WTC11 (cell line): ENCODE measurements at regions not wholly inside any gene's neighbourhood (a gene's known extent, or its start where the extent isn't known, plus 50 kb on each side); places are given as distances from the start of the nearest gene placed in this dataset.

Experiments
- ATF2 ChIP-seq: sonication (generic); formaldehyde crosslinking; IDR thresholded peaks from 2 replicates; pipeline ENCODE4 v1.8.1; 2022; ENCODE audit warnings: low read depth, missing genetic modification reagents, borderline replicate concordance
- CTCF ChIP-seq: fragments of 200-600 bp; IDR thresholded peaks from 2 replicates; pipeline ENCODE4 v1.8.0; 2022; ENCODE audit warnings: antibody characterized with exemption
- E2F5 ChIP-seq: sonication (generic); formaldehyde crosslinking; IDR thresholded peaks from 2 replicates; pipeline ENCODE4 v1.8.1; 2022; ENCODE audit warnings: mild to moderate bottlenecking, moderate library complexity, missing genetic modification reagents
- ELF4 ChIP-seq: sonication (generic); formaldehyde crosslinking; IDR thresholded peaks from 2 replicates; pipeline ENCODE4 v1.8.1; 2022; ENCODE audit warnings: low read depth, mild to moderate bottlenecking, moderate library complexity, missing genetic modification reagents
- IRF2 ChIP-seq: sonication (generic); formaldehyde crosslinking; IDR thresholded peaks from 2 replicates; pipeline ENCODE4 v1.8.0; 2022; ENCODE audit warnings: low read depth, missing genetic modification reagents, borderline replicate concordance
- TCF7 ChIP-seq: sonication (generic); formaldehyde crosslinking; IDR thresholded peaks from 2 replicates; pipeline ENCODE4 v1.8.0; 2022; ENCODE audit warnings: mild to moderate bottlenecking, low read depth, missing genetic modification reagents, moderate library complexity
- TP53 ChIP-seq: sonication (generic); formaldehyde crosslinking; IDR thresholded peaks from 2 replicates; pipeline ENCODE4 v1.8.1; 2023; ENCODE audit warnings: mild to moderate bottlenecking, missing genetic modification reagents
- ZBTB43 ChIP-seq: sonication (generic); formaldehyde crosslinking; IDR thresholded peaks from 2 replicates; pipeline ENCODE4 v1.8.1; 2023; ENCODE audit warnings: mild to moderate bottlenecking, missing genetic modification reagents
- ZNF121 ChIP-seq: sonication (generic); formaldehyde crosslinking; IDR thresholded peaks from 2 replicates; pipeline ENCODE4 v1.8.0; 2023; ENCODE audit warnings: missing genetic modification reagents
- ZNF416 ChIP-seq: fragments of 250-450 bp; sonication (Bioruptor Pico); IDR thresholded peaks from 2 replicates; pipeline ENCODE4 v1.9.0; 2021; ENCODE audit warnings: mild to moderate bottlenecking, inconsistent platforms

GRCh38 chr2:60628026-60628425 is 74.6 kb upstream of the BCL11A start:
- TF ChIP-seq IRF2 (CRISPR knock-in tag), result no peak
- TF ChIP-seq CTCF, result no peak
- TF ChIP-seq TCF7 (CRISPR knock-in tag), result no peak
- no peak for TF ChIP-seq TP53
- TF ChIP-seq ZNF416 (CRISPR knock-in tag), result no peak
- no peak for TF ChIP-seq ATF2 (CRISPR knock-in tag)
- TF ChIP-seq E2F5 (CRISPR knock-in tag), result no peak
- TF ChIP-seq ELF4, result no peak
- no peak for TF ChIP-seq ZNF121
- no peak for TF ChIP-seq ZBTB43
